ENCODE measurements at regions not wholly inside any gene's neighbourhood (a gene's known extent, or its start where the extent isn't known, plus 50 kb on each side); places are given as distances from the start of the nearest gene placed in this dataset.

DNA sequence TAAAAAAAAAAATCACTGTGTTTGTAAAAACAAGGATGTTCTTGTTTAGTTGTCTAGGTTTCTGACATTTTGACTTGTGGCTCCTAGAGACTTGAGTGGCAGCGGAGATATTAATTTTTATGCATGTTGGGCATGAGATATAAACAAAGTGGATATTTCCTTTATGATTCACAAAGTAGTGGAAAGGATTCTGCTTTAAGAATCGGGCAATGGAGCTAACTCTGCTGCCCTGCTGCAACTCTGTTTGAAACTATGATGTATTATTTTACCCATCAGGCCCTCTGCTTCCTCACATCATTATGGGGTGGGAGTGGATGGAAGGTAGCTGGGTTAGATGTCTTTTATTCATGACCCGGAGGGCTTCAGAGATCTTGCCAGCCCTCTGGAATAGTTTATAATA lies 94.1 kb upstream of the CD180 start:
- TF ChIP-seq, protein P1, sequence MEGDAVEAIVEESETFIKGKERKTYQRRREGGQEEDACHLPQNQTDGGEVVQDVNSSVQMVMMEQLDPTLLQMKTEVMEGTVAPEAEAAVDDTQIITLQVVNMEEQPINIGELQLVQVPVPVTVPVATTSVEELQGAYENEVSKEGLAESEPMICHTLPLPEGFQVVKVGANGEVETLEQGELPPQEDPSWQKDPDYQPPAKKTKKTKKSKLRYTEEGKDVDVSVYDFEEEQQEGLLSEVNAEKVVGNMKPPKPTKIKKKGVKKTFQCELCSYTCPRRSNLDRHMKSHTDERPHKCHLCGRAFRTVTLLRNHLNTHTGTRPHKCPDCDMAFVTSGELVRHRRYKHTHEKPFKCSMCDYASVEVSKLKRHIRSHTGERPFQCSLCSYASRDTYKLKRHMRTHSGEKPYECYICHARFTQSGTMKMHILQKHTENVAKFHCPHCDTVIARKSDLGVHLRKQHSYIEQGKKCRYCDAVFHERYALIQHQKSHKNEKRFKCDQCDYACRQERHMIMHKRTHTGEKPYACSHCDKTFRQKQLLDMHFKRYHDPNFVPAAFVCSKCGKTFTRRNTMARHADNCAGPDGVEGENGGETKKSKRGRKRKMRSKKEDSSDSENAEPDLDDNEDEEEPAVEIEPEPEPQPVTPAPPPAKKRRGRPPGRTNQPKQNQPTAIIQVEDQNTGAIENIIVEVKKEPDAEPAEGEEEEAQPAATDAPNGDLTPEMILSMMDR (IDR thresholded peaks at IDR 0.05; ENCODE audit: control insufficient read depth, insufficient read depth, low read depth, low read length, missing control alignments), result no peak
- H3K4me3 ChIP-seq (ENCODE audit: control insufficient read depth, low read depth, low read length), result no peak overlapping the region
- DNase-seq (ENCODE audit: low read depth), result no peak

DNA sequence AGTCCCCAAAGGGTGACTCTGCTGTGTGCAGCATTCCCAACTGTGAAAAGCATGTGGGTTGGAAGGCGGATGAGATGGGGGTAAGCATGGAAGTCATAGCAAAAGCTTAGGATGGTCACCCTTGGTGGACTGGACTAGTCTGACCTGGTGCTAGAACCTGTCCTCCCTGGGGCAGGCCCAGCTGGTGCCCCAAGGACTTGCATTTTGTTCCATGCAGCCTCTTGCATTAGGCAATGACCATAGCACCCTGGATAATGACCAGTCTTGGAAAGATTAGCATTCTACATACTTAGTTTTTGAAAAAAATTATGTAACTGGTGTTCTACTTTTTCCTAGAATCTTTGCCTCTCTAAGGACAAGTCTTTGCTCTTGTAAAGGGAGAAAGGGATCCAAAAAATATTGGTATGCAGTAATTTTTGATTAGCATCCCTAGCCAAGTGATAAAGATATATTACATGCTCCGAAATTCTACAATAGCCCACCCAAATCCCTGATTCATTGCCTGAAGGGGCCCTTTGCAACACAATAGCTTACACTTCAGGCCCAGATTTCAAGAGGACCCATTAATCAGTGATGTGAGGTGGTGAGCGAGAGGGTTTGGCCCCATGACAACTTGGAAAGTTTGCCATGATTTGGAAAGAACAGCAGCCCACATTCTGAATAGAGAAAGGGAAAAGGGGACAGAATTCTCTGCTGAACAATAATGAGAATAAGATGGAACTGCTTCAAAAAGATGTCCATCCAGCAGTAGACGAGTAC lies 93.3 kb upstream of the CD180 start:
- TF ChIP-seq, protein P1 (IDR thresholded peaks at IDR 0.05; ENCODE audit: control insufficient read depth, insufficient read depth, low read depth, low read length, missing control alignments), result no peak
- H3K4me3 ChIP-seq (ENCODE audit: control insufficient read depth, low read depth, low read length), result no peak overlapping the region
- DNase-seq (ENCODE audit: low read depth), result no peak

DNA sequence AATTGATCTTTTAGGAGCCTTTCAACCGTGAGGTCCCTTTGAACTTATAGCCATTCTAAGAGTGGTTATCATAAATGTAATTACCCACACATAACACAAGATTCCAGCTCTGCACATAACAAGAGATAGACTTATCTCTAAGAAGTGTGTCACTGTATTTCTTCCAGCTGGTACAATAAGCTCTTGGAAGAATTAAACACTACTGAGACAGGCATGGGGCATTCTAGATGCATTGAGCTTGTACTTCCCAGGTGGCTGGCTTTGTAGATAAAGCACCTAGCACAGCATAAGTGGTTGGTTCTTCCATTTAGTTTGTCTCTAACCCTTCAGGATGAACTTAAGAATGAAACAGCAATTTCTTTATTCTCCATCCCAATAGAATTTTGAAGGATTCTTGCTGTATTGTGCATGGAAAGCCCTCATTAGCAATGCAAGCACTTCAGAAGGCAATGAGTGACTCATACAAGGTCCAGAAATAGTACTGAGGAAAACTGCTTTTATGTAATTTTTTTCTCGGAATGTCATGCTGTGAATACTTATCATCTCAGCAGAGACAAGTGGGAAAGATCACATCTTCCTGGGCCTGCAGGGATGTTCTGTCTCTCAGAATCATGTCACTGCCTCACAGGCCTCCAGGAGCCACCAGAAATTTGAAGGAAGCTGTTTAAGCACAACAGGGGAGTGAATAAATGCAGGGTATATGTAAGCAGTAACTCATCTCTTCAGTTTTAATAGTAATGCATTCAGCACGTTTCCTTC lies 91.1 kb upstream of the CD180 start:
- no peak for DNase-seq (ENCODE audit: low read depth)
- TF ChIP-seq, protein P1 (IDR thresholded peaks at IDR 0.05; ENCODE audit: control insufficient read depth, insufficient read depth, low read depth, low read length, missing control alignments), result no peak
- H3K4me3 ChIP-seq (ENCODE audit: control insufficient read depth, low read depth, low read length), result no peak overlapping the region

DNA sequence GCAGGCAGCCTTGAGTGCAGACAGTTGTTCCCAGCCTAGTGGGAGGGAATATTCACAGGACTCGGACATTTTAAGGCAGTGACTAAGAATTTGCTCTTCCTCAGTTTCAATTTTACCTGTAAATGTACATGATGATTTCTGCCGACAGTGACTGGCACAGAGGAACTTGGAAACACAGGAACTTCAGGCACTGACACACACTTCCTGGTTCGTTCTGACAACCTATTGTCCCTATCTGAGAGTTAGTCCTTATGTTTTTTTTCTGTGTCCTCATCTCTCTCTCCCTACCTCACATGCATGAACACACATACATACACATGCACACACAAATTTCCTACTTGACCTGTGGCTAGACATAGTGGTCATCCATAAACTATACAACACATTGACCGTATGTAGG lies 89.4 kb upstream of the CD180 start:
- no peak overlapping the region for H3K4me3 ChIP-seq (ENCODE audit: control insufficient read depth, low read depth, low read length)
- TF ChIP-seq, protein P1 (IDR thresholded peaks at IDR 0.05; ENCODE audit: control insufficient read depth, insufficient read depth, low read depth, low read length, missing control alignments), result no peak
- DNase-seq (ENCODE audit: low read depth), result no peak

DNA sequence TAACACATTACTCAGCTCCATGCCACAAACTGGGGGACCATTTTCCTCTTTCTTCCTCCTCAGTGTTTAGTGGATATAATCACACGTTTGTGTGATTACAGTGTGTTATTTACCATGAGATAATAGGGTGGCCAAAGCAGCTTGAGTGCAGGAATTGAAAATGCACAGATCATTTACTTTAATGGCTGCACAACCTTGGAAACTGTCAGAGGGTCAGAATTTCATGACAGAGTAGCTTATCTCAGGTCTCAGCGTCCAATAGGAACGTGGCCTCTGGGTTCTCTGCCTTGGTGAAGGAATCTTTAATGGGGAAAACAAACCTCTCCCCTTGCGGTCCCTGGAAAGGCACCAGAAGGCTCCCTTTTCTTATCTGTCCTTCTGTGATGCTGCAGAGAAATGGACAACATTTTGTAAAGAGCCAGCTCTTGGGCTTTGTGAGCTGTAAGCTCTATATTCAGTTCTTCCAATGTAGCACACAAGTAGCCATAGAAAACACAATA lies 87.4 kb upstream of the CD180 start:
- no peak for DNase-seq (ENCODE audit: low read depth)
- no peak overlapping the region for H3K4me3 ChIP-seq (ENCODE audit: control insufficient read depth, low read depth, low read length)
- TF ChIP-seq, protein P1 (IDR thresholded peaks at IDR 0.05; ENCODE audit: control insufficient read depth, insufficient read depth, low read depth, low read length, missing control alignments), result no peak

DNA sequence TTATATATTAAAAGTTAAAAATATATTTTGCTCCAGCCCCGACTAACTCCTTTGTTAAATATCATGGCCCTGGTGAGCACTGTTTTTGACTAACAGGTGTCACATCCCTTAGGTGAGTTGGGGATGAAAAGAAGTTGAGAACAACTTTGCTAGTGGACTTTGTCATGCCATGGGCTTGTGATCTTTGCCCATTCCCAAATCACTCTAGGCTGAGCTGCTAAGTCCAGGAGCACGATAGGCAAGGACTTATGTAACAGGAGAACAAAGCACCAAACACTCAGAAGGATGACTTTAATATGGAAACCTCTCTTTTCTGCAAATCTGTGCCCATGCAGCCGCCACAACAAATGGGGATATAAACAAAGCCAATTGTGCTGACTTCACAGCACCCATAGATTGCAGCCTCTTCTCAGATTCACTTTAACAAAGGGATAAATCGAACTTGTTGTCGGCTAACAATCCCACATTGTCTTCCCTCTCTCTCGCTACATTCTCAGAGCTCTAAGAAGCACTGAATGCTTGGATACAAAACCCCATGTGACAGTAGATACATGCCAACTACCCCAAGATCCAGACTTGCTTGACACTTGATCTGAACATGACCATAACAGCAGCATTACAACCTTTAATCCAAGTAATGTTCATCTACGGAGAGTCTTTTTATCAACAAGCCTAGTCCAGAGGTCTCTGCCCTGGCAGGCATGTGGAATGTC lies 86.8 kb upstream of the CD180 start:
- TF ChIP-seq, protein P1 (IDR thresholded peaks at IDR 0.05; ENCODE audit: control insufficient read depth, insufficient read depth, low read depth, low read length, missing control alignments), result no peak
- no peak for DNase-seq (ENCODE audit: low read depth)
- H3K4me3 ChIP-seq (ENCODE audit: control insufficient read depth, low read depth, low read length), result no peak overlapping the region

All from AG09309 (cell line).